ENCODE measurements at regions not wholly inside any gene's neighbourhood (a gene's known extent, or its start where the extent isn't known, plus 50 kb on each side); places are given as distances from the start of the nearest gene placed in this dataset.

GRCh38 chr1:9486466-9487140 is 52.7 kb upstream of the SLC25A33 start:
- no peak for ATAC-seq (ENCODE audit: low read depth)
- no peaks in the 10 kb centered on the region for H3K9me3 Mint-ChIP-seq
- no peak overlapping the region for H3K27ac Mint-ChIP-seq
- peaks cover 14% of the 10 kb centered on the region for H3K27me3 Mint-ChIP-seq
- H3K36me3 Mint-ChIP-seq, result no peaks in the 10 kb centered on the region
- H3K4me3 Mint-ChIP-seq, result no peak overlapping the region
- no peak for DNase-seq (ENCODE audit: low spot score in 2 of 2)
- H3K4me1 Mint-ChIP-seq, result peaks cover 3% of the 10 kb centered on the region
